BLaER1 (cell line): ENCODE measurements at regions not wholly inside any gene's neighbourhood (a gene's known extent, or its start where the extent isn't known, plus 50 kb on each side); places are given as distances from the start of the nearest gene placed in this dataset.

Experiments used
- H3K27ac ChIP-seq: shearing (Covaris generic); formaldehyde crosslinking; 2 replicates; pipeline ENCODE4 v1.8.1; 2022
- H3K27me3 ChIP-seq: shearing (Covaris generic); formaldehyde crosslinking; 2 replicates; pipeline ENCODE4 v1.8.1; 2022
- H3K36me3 ChIP-seq: shearing (Covaris generic); formaldehyde crosslinking; 2 replicates; pipeline ENCODE4 v1.8.1; 2022
- H3K4me1 ChIP-seq: shearing (Covaris generic); formaldehyde crosslinking; 2 replicates; pipeline ENCODE4 v1.8.1; 2022
- H3K4me2 ChIP-seq: shearing (Covaris generic); formaldehyde crosslinking; 2 replicates; pipeline ENCODE4 v1.8.1; 2022
- H3K4me3 ChIP-seq: shearing (Covaris generic); formaldehyde crosslinking; 2 replicates; pipeline ENCODE4 v1.8.1; 2022
- H3K9ac ChIP-seq: shearing (Covaris generic); formaldehyde crosslinking; 2 replicates; pipeline ENCODE4 v1.8.1; 2022
- H3K9me3 ChIP-seq: shearing (Covaris generic); formaldehyde crosslinking; 2 replicates; pipeline ENCODE4 v1.8.1; 2022
- H4K20me1 ChIP-seq: shearing (Covaris generic); formaldehyde crosslinking; 2 replicates; pipeline ENCODE4 v1.8.1; 2022
- Cebpa-rat ChIP-seq: shearing (Covaris generic); IDR thresholded peaks from 2 replicates; pipeline ENCODE4 v1.8.1; 2022

DNA sequence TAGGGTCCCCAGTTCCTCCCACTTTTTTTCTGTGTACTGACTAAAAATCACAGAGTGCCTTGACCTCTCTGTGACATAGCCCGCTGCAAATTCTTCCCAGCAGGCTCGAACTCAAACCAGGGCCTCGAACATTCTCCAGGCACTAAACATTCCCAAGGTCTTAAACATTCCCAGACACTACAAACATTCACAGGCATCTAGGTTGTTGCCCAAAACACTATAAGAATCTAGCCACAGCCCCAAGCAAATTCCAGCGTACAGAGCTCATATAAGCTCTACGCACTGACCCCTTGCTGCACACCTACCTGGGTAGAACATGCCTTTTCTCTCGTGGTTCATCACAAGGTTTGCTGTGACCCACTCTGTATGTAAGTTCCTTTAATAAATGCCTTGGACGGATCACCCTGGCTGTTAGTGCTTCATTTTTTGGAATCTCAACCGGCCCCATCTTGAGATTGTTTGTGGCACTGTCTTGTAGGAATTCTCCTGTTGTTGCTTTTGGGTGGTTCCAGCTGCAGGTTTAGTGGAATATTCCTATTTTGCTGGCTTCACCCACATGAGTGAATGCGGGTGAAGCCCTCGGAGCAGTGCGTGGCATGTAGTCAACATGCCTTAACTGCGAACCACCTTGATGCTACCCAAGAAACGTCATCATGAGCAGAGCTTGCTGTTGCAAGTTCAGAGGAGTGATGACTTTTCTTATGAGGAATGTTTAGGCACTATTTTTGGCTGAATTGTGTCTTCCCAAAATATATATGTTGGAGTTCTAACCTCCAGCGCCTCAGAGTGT lies 230.0 kb downstream of the HS3ST1 start:
- no peaks in the 10 kb centered on the region for H4K20me1 ChIP-seq
- no peaks in the 10 kb centered on the region for H3K9me3 ChIP-seq
- peaks cover 8% of the 10 kb centered on the region for H3K4me1 ChIP-seq
- no peak overlapping the region for H3K4me3 ChIP-seq
- no peak overlapping the region for H3K9ac ChIP-seq
- H3K4me2 ChIP-seq = no peak overlapping the region
- no peak for TF ChIP-seq Cebpa-rat
- H3K27ac ChIP-seq = no peak overlapping the region
- no peaks in the 10 kb centered on the region for H3K27me3 ChIP-seq
- H3K36me3 ChIP-seq = no peaks in the 10 kb centered on the region

DNA sequence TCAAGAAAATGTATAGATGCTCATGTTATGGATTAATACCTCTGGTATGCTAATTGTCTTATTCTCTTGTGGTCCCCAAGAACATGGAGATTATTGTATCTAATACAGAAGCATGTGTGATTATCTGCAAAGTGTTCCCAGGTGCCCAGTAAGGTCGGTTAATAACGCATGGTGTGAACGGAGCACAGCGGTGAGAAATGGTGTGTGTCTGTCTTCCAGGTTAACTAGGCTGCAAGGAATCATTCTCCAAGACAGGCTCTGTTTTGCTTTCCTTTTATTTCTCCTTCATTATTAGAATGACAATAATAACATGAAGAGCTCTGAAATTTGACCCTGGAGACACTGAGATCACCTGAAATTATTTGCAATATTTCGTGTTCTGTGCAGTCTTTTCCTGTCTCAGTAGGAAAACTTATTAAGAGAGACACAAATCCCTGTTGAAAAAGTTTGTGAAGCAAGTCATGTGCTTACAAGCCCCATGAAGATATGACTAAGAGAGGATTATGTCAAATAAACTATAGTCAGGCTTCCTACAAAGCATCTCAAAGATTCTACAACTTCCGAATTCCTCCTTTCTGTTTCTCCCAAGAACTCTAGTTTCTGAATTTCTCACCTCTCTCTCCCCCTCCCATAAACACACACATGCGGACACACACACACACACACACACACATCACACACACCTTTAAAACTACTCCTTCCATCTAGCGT lies 230.9 kb downstream of the HS3ST1 start:
- Histone ChIP-seq H4K20me1 (no peaks in the 10 kb centered on the region), H3K36me3 (no peaks in the 10 kb centered on the region), H3K4me1 (peaks cover 8% of the 10 kb centered on the region), H3K27me3 (no peaks in the 10 kb centered on the region), H3K4me3 (no peak overlapping the region), H3K9ac (no peak overlapping the region), H3K9me3 (peaks cover 4% of the 10 kb centered on the region; the same call in 1 of the 2 replicates), H3K27ac (no peak overlapping the region), H3K4me2 (no peak overlapping the region)
- TF ChIP-seq Cebpa-rat = no peak

DNA sequence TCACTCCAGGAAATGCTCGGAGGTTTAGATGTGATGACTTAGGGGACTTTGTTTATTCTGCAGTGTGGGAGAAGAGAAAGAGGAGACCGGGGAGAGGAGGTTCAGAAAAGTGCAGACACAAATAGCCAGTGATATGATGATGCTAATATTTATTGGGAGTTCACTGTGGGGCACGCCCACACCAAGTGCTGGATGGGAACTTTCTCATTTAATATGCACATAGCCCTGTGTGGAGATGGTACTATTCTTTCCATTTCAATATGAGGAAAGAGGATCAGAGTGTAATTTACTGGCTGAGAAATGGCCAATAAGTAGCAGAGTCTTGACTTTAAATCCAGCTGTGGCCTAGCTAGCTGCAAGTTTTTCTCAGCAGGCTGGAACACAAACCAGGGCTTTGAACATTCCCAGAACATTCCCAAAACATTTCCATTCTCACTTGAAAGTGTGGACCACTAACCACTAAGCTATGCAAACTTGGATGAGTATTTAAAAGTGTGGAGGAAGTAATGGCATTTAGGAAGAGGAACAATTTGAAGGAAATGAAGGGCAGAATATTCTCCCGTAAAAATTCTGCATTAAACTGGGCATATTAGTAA lies 231.7 kb downstream of the HS3ST1 start:
- Histone ChIP-seq H3K27ac (no peak overlapping the region), H3K27me3 (no peaks in the 10 kb centered on the region), H3K4me3 (no peak overlapping the region), H3K36me3 (no peaks in the 10 kb centered on the region), H3K4me1 (peaks cover 8% of the 10 kb centered on the region), H3K4me2 (no peak overlapping the region), H3K9me3 (peaks cover 4% of the 10 kb centered on the region; the same call in 1 of the 2 replicates), H3K9ac (no peak overlapping the region), H4K20me1 (no peaks in the 10 kb centered on the region)
- TF ChIP-seq Cebpa-rat = no peak

DNA sequence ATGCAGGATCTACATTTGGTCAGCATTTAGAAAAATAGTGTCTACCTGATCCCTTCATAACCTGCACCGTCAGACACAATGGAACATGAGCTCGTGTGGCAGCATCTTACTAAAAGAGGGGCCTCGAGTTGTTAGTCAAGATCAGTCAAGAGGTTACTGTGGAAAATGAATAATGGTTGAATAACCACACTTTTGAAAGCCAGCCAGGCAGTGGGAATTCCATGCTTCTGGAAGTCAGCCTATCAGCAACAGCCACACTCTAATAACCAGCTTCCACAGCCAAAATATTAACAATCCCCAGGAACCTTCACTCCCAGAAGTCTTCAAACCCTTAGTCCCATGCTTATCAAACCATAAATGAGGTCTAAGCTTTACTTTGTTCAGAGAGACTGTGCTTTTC lies 234.3 kb downstream of the HS3ST1 start:
- no peak for TF ChIP-seq Cebpa-rat

DNA sequence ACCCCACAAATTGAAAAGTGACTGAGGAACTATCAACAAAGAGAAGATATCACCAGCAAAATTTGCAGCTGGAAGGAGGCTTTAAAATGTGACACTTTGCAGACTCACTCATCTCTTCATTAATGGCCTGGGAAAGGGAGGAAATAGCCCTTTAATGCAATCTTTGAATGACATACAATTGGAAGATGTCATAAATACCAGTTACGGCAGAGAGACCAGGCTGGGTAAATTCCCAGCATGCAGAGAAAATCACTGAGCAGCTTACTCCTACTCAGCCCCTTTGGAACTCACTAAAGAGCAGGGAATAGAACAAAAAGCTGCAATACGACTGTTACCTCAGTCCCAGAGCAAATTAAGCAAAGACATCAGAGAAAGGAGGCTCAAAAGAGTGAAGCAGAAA lies 238.9 kb downstream of the HS3ST1 start:
- H4K20me1 ChIP-seq = no peaks in the 10 kb centered on the region

More for the DNA sequence above, 234.3 kb downstream of the HS3ST1 start:
- peaks cover 4% of the 10 kb centered on the region; the same call in 1 of the 2 replicates for H3K9me3 ChIP-seq
- H4K20me1 ChIP-seq = no peaks in the 10 kb centered on the region
- no peak overlapping the region for H3K4me2 ChIP-seq
- H3K27ac ChIP-seq = no peak overlapping the region
- H3K9ac ChIP-seq = no peak overlapping the region
- H3K4me3 ChIP-seq = no peak overlapping the region
- peaks cover 26% of the 10 kb centered on the region for H3K4me1 ChIP-seq
- H3K27me3 ChIP-seq = no peaks in the 10 kb centered on the region
- no peaks in the 10 kb centered on the region for H3K36me3 ChIP-seq

DNA sequence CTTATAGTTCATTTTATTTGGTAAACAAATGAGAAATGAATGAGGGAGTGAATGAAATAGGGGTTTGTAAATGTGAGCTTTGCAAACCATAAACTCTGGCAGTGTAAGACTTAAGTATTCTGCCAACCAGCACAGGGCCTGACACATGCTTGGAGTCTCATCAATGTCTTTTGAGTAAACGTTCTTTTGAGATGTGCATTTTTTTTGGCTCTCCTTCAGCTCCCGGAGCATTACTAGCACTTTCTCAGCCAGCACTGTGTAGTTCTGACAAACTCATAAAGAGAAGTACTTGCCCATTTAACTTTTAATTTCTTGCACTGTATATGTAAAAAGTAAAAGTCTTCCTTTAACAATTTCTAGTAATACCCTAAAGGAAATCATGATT lies 245.3 kb downstream of the HS3ST1 start:
- no peaks in the 10 kb centered on the region for H3K36me3 ChIP-seq
- no peak overlapping the region for H3K9ac ChIP-seq
- TF ChIP-seq Cebpa-rat = no peak
- H3K4me2 ChIP-seq = no peak overlapping the region
- peaks cover 11% of the 10 kb centered on the region for H3K4me1 ChIP-seq
- no peak overlapping the region for H3K27ac ChIP-seq
- H4K20me1 ChIP-seq = no peaks in the 10 kb centered on the region
- no peak overlapping the region for H3K4me3 ChIP-seq
- H3K27me3 ChIP-seq = no peaks in the 10 kb centered on the region
- H3K9me3 ChIP-seq = peaks cover 9% of the 10 kb centered on the region; the same call in 1 of the 2 replicates

More for the DNA sequence above, 238.9 kb downstream of the HS3ST1 start:
- Histone ChIP-seq H3K27me3 (no peaks in the 10 kb centered on the region), H3K9ac (peak overlapping the region; percentile 59), H3K4me3 (peak overlapping the region; percentile 52), H3K4me2 (peak overlapping the region; percentile 87), H3K27ac (peak overlapping the region; percentile 75), H3K36me3 (no peaks in the 10 kb centered on the region), H3K9me3 (peaks cover 9% of the 10 kb centered on the region; the same call in 1 of the 2 replicates), H3K4me1 (peaks cover 40% of the 10 kb centered on the region)
- TF ChIP-seq Cebpa-rat = no peak

DNA sequence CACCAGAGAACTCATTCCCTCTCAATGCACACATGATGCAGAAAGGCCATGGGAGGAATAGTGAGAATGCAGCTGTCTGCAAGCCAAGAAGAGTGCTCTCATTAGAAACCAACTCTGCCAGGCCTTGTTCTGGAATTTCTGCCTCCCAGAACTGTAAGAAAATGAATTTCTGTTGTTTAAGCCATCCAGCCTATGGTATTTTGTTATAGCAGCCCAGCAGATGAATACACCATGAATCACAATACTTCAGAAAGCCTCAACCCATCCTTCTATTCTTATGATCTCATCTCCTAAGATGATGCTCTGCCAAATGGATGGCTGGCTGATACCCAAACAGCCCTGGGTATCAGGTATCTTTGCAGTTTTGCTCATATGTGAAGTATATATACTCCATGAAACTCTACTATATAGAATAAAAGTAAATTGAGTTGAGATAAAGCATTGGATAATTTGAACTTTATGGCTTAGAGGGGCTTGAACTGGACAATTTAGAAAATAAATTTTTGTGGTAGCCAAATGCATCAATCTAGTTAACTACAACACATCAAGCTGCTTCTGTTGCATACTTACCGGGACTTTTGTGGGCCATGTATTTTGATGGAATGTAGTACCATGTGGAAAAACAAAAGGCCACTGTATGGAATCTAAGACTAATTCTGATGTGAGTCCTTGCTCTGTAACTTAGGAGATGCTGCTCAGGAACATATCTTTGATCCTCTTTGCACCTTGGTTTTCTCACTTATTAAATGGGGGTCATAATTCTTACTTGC lies 245.9 kb downstream of the HS3ST1 start:
- no peaks in the 10 kb centered on the region for H3K27me3 ChIP-seq
- H3K36me3 ChIP-seq = no peaks in the 10 kb centered on the region
- H3K9ac ChIP-seq = no peak overlapping the region
- peaks cover 9% of the 10 kb centered on the region; the same call in 1 of the 2 replicates for H3K9me3 ChIP-seq
- no peak for TF ChIP-seq Cebpa-rat
- peaks cover 5% of the 10 kb centered on the region for H3K4me1 ChIP-seq
- H4K20me1 ChIP-seq = no peaks in the 10 kb centered on the region
- no peak overlapping the region for H3K27ac ChIP-seq
- no peak overlapping the region for H3K4me2 ChIP-seq
- H3K4me3 ChIP-seq = no peak overlapping the region

DNA sequence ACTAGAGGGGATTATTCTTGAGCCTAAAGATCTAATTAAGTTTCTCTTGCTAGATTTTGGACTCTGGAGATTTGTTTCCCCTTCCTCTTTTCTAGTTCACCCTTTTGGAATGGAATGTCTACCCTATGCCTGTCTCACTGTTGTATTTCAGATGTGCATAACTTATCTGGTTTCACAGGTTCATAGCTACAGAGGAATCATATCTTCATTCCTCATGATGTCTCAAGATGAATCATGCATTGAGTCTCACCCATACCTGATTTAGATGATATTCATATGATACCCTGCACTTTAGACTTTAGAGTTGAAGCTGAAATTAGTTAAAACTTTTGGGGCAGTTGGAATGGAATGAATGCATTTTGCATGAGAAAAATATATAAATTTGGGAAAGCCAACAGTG lies 246.7 kb downstream of the HS3ST1 start:
- Histone ChIP-seq H3K36me3 (no peaks in the 10 kb centered on the region), H3K9ac (no peak overlapping the region), H4K20me1 (no peaks in the 10 kb centered on the region), H3K4me2 (no peak overlapping the region), H3K27me3 (no peaks in the 10 kb centered on the region), H3K4me3 (no peak overlapping the region), H3K27ac (no peak overlapping the region), H3K4me1 (no peaks in the 10 kb centered on the region), H3K9me3 (peaks cover 9% of the 10 kb centered on the region; the same call in 1 of the 2 replicates)
- no peak for TF ChIP-seq Cebpa-rat

DNA sequence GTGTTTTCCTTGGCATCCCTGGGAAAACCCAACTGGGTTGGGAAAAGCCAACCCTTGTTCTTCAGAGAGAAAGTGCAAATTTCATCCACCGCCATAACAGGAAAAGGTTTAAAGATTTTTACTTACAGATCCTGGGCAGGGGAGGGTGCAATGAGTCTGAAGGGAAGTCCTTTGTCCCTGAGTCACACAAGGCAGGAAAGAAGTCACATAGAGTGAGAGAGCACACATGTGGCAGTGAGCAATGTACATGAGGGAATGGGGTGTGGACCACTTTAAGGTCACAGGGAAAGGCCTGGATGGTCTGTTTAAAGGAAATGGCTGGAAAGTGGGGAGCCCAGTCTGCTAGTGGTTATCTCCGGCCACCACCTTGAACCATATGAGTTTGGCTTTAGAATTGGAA lies 248.9 kb downstream of the HS3ST1 start:
- no peak for TF ChIP-seq Cebpa-rat

More for the DNA sequence above, 248.9 kb downstream of the HS3ST1 start:
- Histone ChIP-seq H3K4me1 (no peaks in the 10 kb centered on the region), H3K9ac (no peak overlapping the region), H3K4me2 (no peak overlapping the region), H4K20me1 (no peaks in the 10 kb centered on the region), H3K4me3 (no peak overlapping the region), H3K9me3 (peaks cover 4% of the 10 kb centered on the region; the same call in 1 of the 2 replicates), H3K27me3 (no peaks in the 10 kb centered on the region), H3K27ac (no peak overlapping the region), H3K36me3 (no peaks in the 10 kb centered on the region)
